ENCODE measurements at regions not wholly inside any gene's neighbourhood (a gene's known extent, or its start where the extent isn't known, plus 50 kb on each side); places are given as distances from the start of the nearest gene placed in this dataset.

GRCh38 chr6:14440940-14441781 lies 323.6 kb downstream of the CD83 start:
- DNase-seq: peak; percentile 14 to 66

DNA sequence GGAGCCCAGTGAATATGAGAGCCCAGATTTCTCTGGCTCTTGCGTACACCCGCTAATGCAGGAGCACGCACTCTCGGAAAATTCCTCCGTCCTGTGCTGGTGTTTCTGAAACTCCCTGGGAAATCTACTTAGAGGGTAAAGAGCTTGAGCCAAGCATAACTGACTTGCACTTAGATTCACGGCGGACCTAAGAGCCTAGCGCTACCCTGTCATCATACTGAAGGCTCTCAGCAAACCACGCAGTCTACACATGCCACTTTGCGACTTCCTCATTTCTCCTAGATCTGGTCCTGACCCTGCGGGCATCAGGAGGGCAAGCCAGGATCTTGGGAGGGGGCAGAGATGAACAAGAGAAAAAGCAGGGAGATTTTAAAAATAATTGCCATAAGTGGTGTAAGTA lies 324.7 kb downstream of the CD83 start:
- no peak for DNase-seq

DNA sequence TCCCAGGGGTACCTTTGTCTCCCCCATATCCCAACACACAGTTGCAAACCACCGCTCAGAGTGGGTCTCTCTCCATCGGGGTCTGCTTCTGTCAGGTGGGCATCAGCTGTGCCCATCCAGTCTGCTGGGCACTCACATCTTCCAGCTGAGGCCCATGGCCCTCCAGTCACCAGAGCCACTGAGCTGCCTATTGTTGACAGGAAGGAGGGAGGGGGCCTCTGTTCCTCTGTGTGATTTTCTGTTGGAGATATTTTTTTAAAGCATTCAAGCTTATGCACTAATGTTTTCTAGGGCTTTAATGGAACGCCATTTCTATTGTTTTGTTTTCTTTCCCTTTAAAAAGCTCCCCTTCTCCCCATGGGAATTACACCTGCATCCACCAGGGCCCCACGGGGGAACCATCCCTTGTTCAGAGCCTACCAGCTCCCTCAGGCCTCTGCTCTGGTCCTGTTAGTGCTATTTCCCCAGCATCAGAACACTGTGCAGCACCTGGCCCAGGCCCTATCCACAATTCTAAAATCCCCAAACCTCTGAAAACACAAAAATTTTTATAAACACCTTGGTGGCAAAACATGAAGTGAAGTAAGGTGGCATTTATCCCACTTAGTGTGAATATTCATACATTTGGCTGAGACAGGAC lies 326.2 kb downstream of the CD83 start:
- no peak for DNase-seq

DNA sequence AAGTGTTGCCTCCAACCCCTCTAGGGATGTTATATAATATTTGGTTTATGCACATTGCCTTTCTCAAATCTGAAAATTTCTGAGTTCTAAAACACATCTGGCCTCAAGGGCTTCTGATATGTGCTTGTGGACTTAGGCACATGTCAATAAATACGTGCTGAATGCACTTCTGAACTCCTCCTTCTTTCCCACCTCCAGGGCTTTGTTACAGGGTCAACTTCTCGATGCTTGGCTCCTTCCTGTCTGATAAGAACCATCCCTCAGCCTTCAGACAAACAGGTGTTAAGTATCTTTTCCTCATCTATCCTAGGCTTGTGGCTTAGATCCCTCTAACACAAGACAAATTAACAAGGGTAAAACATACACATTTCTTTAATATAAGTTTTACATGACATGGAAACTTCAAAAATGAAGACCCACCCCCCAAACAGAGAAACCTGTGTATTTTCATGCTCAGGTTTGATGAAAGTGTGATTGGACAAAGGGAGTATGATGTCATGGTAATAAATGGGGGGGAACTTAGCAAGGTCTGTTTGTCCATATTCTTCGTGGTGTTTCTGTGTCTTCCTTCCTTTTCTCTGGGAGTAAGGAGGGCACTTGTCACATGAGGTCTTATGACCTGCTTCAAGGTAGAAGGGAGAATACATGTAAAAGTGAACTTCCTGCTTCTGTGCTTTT lies 326.9 kb downstream of the CD83 start:
- DNase-seq: no peak

DNA sequence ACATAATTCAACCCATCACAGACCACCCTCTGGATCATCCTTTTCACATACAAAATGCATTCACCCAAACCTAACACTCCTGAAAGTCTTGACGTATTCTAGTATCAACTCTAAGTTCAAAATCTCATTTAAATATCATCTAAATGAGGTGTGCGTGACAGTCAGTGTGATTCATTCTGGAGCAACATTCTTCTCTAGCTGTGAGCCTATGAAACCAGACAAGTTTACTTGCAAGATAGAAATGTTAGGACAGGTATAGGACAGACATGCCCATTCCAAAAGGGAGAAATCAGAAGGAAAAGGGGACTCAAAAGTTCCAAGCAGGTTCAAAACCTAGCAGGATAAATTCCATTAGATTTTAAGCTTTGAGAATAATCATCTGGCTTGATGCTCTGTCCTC lies 329.7 kb downstream of the CD83 start:
- DNase-seq: no peak

DNA sequence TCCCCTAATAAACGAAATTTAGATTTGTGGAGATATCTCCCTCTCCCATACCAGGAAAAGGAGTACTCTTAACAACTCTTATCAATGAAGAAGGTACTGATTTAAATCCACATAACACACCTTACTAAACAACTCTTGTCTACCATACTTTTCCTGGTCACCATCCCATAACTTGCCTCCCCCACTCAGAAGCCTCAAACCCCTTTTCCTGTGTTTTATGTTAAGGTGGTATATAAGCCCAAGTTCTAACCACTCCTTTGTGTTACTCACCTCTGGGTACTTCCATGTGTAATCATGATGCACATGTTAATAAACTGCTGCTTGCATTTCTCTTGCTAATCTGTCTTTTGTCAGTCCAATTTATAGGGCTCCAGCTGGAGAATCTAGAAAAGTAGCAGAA lies 330.7 kb downstream of the CD83 start:
- DNase-seq: no peak

- DNase-seq: no peak
Observed at GRCh38 chr6:14450133-14450504, 332.5 kb downstream of the CD83 start.

DNA sequence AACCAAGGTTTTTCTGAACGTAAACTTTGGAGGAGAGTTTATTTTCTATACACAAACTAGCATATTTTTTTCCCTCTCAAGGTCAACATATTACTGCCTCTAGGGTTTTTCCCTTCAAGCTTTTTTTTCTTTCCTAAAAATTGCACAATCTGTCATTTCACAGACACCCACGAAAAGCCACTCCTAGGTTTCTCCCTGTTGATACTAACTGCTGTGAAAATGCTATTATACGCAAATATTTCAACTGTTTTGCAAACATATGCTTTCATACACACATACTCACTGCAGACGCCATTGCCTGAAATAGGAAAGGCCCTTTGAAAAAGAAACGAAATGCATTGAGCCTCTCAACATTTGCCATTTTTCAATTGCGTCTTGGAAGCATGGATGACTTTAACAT lies 333.0 kb downstream of the CD83 start:
- DNase-seq: no peak

- no peak for DNase-seq
Observed at GRCh38 chr6:14451594-14452374, 334.2 kb downstream of the CD83 start.

DNA sequence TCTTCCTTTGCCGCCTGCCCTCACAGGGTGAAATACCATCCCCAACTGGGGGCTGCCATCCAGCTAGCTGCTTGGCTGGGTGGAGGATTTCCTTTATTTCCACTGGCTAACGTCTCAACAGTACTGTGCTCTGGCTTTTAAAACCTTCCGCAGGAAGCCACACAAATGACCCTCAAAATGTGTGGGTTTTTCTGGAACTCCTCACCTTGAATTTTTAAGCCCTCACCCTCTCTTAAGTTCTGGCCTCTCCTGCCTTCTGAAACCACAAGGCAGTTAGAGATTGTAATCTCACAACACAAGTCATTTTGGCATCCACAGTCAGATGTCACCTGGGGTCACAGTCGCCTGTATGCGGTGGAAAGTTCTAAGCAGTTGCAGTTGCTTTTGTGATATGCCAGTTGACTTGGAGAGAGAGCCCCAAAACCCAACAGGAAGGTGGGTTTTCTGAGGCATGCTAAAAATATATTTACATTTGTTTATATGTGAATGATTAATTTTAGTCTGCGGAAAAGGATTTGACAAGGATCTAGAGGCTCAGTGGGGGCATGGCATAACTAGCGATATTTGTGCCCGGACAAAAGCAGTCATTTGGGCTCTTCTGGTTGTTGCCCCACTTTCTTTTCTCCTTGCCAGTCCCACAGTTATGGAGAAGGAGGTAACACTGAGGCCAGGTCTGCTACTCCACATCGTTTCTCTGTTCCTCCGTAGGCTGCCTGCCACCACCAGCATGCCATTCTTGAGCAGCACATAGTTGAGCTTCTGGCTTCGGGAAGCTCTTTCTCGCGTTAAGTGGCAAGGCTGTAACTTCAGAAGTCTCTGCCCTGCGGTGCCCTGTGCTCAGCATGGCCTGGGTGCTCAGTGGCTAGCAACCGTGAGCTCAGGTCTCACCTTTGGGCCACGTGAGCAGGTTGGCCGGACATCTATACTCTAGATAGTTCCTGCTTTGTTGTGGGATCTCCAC lies 335.3 kb downstream of the CD83 start:
- DNase-seq: no peak

DNA sequence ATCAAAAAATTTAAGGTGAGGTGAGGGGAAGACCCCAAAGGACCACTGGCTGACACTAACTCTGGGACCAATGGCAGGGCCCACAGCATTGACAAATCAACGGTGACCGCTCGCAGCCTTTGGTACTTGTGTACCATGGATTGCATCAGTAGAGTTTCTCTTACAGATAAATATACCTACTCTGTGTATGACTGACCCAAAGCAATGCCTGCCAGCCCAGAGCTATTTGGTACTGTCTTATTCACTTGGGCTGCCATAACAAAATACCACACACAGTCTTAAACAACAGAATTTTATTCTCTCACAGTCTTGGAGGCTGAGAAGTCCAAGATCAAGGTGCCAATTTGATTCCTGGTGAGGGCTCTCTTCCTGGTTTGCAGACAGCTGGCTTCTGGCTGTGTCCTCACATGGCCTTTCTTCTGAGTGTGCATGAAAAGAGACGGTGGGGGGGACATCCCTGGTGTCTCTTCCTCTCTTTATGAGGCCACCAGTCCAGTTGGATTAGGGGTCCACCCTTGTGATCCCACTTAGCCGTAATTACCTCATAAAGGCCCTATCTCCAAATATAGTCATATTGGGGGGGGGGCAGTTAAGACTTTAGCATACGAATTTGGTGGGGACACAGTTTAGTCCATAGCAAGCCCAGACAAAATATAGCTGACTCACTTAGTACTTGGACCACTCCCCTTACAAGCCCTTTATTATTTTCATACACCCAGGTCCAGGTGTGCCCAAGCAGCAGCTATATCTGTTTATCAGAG lies 336.3 kb downstream of the CD83 start:
- DNase-seq: no peak

GRCh38 chr6:14454473-14454775 lies 336.9 kb downstream of the CD83 start:
- DNase-seq: no peak

- no peak for DNase-seq
Observed at GRCh38 chr6:14455427-14455826, 337.9 kb downstream of the CD83 start.

GRCh38 chr6:14455876-14456648 lies 338.5 kb downstream of the CD83 start:
- DNase-seq: no peak

GRCh38 chr6:14456941-14457340 lies 339.4 kb downstream of the CD83 start:
- no peak for DNase-seq

DNA sequence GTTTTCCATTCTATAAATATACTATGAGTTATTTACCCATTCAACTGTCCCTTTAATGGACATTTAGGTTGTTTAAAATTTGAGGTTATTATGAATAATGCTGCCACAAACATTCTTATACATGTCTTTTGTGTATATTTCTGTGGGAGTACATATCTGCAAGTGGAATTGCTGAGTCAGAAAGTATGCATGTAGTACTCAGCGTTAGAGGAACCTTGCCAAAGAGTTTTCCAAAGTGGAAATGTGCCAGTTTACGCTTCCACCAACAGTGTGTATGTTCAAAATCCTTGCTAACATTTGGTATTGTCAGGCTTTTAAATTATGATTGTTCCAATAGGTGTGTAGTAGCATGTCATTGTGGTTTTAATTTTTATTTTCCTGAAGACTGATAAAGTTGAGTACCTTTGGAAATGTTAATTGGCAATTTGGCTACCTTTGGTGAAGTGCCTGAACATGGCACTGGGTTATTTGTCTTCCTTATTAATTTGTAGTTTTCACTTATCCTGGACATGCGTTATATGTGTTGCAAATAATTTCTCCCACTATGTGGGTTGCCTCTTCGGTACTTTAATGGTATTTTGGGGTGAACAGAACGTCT lies 341.2 kb downstream of the CD83 start:
- no peak for DNase-seq

DNA sequence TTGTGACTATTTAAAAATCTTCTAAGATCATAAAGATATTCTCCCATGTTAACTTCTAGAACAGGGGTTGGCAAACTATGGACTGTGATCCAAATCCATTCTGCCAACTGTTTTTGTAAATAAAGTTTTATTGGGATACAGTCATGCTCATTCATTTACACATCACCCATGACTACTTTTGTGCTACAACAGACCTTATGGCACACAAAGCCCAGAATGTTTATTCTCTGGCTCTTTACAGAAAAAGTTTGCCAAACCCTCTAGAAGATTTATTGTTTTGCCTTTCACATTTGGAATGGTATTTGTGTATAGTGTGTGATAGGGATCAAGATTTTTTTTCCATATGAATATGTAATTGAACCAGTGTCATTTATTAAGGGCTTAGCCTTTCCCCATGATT lies 341.7 kb downstream of the CD83 start:
- DNase-seq: no peak

DNA sequence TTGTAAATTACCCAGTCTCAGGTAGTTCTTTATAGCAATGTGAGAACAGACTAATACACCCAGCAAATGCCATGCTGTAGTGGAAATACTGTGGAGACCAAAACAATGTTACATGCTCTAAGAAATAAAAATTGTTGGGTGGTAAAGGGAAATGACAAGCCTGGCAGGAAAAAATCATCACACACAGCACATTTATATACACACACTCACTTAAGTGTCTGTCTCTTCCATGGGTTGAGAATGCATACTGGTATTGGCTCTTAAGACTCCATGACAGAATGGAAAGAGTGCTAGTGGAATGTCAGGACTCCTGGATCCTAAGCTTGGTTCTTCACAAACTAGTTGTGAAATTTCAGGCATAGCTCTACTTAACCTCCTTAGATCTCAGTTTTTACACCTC lies 343.0 kb downstream of the CD83 start:
- no peak for DNase-seq

- no peak for DNase-seq
Observed at GRCh38 chr6:14462135-14462534, 344.6 kb downstream of the CD83 start.

- no peak for DNase-seq
Observed at GRCh38 chr6:14462566-14462965, 345.0 kb downstream of the CD83 start.

Measured in NCI-H524 (cell line).